Neuronal stem cell (in vitro differentiated cells): ENCODE measurements at regions not wholly inside any gene's neighbourhood (a gene's known extent, or its start where the extent isn't known, plus 50 kb on each side); places are given as distances from the start of the nearest gene placed in this dataset.

Experiments
- DNase-seq: peaks from one replicate; pipeline ENCODE4 v3.0.0-alpha.2; 2013; ENCODE audit warnings: low spot score
- H2AFZ ChIP-seq: one replicate; pipeline ENCODE4 v1.6.1; 2013; ENCODE audit warnings: mild to moderate bottlenecking, low read length, inconsistent platforms
- H2AK5ac ChIP-seq: 2 replicates; pipeline ENCODE4 v1.6.1; 2013; ENCODE audit warnings: low read depth, mild to moderate bottlenecking, inconsistent platforms, low read length, moderate library complexity, mixed read lengths
- H2BK120ac ChIP-seq: 2 replicates; pipeline ENCODE4 v1.6.1; 2013; ENCODE audit warnings: low read depth, mild to moderate bottlenecking, inconsistent platforms, low read length, moderate library complexity, mixed read lengths
- H2BK12ac ChIP-seq: one replicate; pipeline ENCODE4 v1.6.1; 2013; ENCODE audit warnings: low read length, inconsistent platforms
- H2BK15ac ChIP-seq: 2 replicates; pipeline ENCODE4 v1.6.1; 2013; ENCODE audit warnings: mild to moderate bottlenecking, low read length, inconsistent platforms, mixed read lengths
- H2BK5ac ChIP-seq: one replicate; pipeline ENCODE4 v1.6.1; 2013; ENCODE audit warnings: inconsistent platforms, mild to moderate bottlenecking, low read length, moderate library complexity
- H3K14ac ChIP-seq: one replicate; pipeline ENCODE4 v1.6.1; 2013; ENCODE audit warnings: low read length, inconsistent platforms
- H3K18ac ChIP-seq: 2 replicates; pipeline ENCODE4 v1.6.1; 2013; ENCODE audit warnings: low read length, inconsistent platforms
- H3K23ac ChIP-seq: 2 replicates; pipeline ENCODE4 v1.6.1; 2013; ENCODE audit warnings: low read depth, mild to moderate bottlenecking, mixed read lengths, low read length, inconsistent platforms; ENCODE audit not compliant: poor library complexity
- H3K27ac ChIP-seq: replicated peaks from 3 replicates; pipeline ENCODE4 v1.5.1; 2013; ENCODE audit warnings: low read length, inconsistent platforms
- H3K27me3 ChIP-seq, 3 experiments: 2 replicates each; pipeline ENCODE4 v1.6.1; 2013; ENCODE audit warnings: low read length in 3 of 3, mild to moderate bottlenecking in 2 of 3, inconsistent platforms in 1 of 3, low read depth in 1 of 3, mixed read lengths in 1 of 3, moderate library complexity in 1 of 3; ENCODE audit not compliant: control insufficient read depth in 3 of 3, insufficient read depth in 3 of 3
- H3K36me3 ChIP-seq, 2 donors: replicated peaks in 1 of 2; 2 replicates each; pipeline ENCODE4 v1.6.1; 2013; ENCODE audit warnings: low read length in 2 of 2; ENCODE audit not compliant: control insufficient read depth in 2 of 2, insufficient read depth in 2 of 2
- H3K4ac ChIP-seq: 2 replicates; pipeline ENCODE4 v1.6.1; 2013; ENCODE audit warnings: inconsistent platforms, mild to moderate bottlenecking, low read length, moderate library complexity
- H3K4me1 ChIP-seq, 2 donors: 1 replicate in 1 of 2; 2 replicates in 1 of 2; pipeline ENCODE4 v1.6.1; 2013; ENCODE audit warnings: low read length in 2 of 2, low read depth in 1 of 2; ENCODE audit not compliant: control insufficient read depth in 2 of 2, insufficient read depth in 1 of 2
- H3K4me2 ChIP-seq: one replicate; pipeline ENCODE4 v1.6.1; 2013; ENCODE audit warnings: mild to moderate bottlenecking, low read length, inconsistent platforms; ENCODE audit not compliant: insufficient read depth, poor library complexity, severe bottlenecking
- H3K4me3 ChIP-seq, 2 donors: 2 replicates each; pipeline ENCODE4 v1.5.1; 2013; ENCODE audit warnings: low read length in 2 of 2, mild to moderate bottlenecking in 2 of 2, inconsistent platforms in 1 of 2, moderate library complexity in 1 of 2
- H3K79me1 ChIP-seq: one replicate; pipeline ENCODE4 v1.6.1; 2013; ENCODE audit warnings: low read depth, mild to moderate bottlenecking, inconsistent platforms, low read length, moderate library complexity
- H3K9ac ChIP-seq: one replicate; pipeline ENCODE4 v1.6.1; 2013; ENCODE audit warnings: mild to moderate bottlenecking, low read depth, low read length, inconsistent platforms; ENCODE audit not compliant: poor library complexity
- H3K9me3 ChIP-seq, 2 donors: replicated peaks in 1 of 2; 2 replicates each; pipeline versions ENCODE3 to v1.6.1; 2013; ENCODE audit warnings: low read length in 2 of 2, mild to moderate bottlenecking in 2 of 2, inconsistent platforms in 1 of 2, low read depth in 1 of 2, mixed read lengths in 1 of 2, moderate library complexity in 1 of 2; ENCODE audit not compliant: control insufficient read depth in 2 of 2, insufficient read depth in 1 of 2
- H4K8ac ChIP-seq: one replicate; pipeline ENCODE4 v1.6.1; 2013; ENCODE audit warnings: low read depth, mild to moderate bottlenecking, inconsistent platforms, low read length, moderate library complexity
- H4K91ac ChIP-seq: one replicate; pipeline ENCODE4 v1.6.1; 2013; ENCODE audit warnings: low read length, low read depth, mild to moderate bottlenecking, inconsistent platforms; ENCODE audit not compliant: poor library complexity
- WGBS, 2 donors: extraction: QIAGEN DNeasy Blood & Tissue Kit; methylation state at CpG; one replicate each; pipeline ENCODE4 v1.1.7; 2013; ENCODE audit warnings: missing lambda C conversion rate in 2 of 2, mixed read lengths in 1 of 2; ENCODE audit not compliant: insufficient read length in 2 of 2, insufficient replicate concordance in 1 of 2; ENCODE audit errors: extremely low coverage in 2 of 2; 5-methylcytosine and 5-hydroxymethylcytosine counted together

DNA sequence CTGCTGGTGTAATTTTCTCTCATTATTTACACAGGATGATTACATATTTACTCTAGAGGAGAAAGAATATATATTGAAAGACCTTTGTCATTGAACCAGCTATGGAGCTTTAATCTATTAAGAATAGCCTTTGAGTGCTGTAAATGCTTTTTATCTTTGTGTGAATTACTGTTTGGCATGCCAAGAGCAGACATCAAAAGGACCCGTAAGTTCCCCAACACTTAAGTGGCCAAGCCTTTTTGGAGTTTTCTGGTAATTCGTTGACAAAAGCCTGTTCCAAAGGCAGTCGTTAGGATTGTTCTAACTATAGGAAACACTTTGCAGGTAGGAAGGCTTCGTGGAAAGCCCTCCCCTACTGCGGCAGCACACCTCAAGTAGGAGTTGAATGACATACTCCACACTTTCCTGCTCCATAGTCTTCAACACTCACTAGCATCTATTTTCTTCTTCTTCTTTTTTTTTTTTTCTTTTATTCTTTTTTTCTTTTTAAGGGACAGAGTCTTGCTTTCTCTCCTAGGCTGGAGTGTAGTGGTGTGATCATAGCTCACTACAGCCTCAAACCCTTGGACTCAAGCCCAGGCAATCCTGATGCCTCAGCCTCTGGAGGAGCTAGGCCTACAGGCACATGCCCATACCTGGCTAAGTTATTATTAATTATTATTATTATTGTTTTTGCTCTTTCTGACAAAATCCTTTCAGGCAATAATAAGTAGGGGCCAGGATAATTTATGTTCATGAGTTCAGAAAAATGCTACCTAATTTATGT lies 98.6 kb downstream of the SUCNR1 start:
- no peak overlapping the region for H3K9ac ChIP-seq

GRCh38 chr3:151974067-151974466 lies 100.6 kb downstream of the SUCNR1 start:
- Histone ChIP-seq H4K8ac (no peak overlapping the region), H2BK120ac (no peak overlapping the region), H3K27me3 (no peaks in the 10 kb centered on the region), H3K14ac (no peak overlapping the region), H3K27ac (no peak overlapping the region), H3K9me3 (no peaks in the 10 kb centered on the region), H3K79me1 (no peaks in the 10 kb centered on the region), H2AK5ac (no peak overlapping the region), H3K23ac (no peak overlapping the region), H3K36me3 (no peaks in the 10 kb centered on the region), H2BK15ac (no peak overlapping the region), H3K4me3 (no peak overlapping the region), H2BK12ac (no peak overlapping the region), H3K4me2 (no peak overlapping the region), H2AFZ (no peak overlapping the region), H3K18ac (no peak overlapping the region), H2BK5ac (no peak overlapping the region), H4K91ac (no peak overlapping the region), H3K9ac (no peak overlapping the region), H3K4me1 (peaks cover 0 to 3% of the 10 kb centered on the region in 2 donors), H3K4ac (no peak overlapping the region)
- no CpG with 5 or more reads among the region's 3 CpGs for WGBS, 2 donors
- DNase-seq, result no peak

More for the DNA sequence above, 98.6 kb downstream of the SUCNR1 start:
- no peak for DNase-seq
- WGBS, 2 donors, result no CpG with 5 or more reads among the region's 5 CpGs
- Histone ChIP-seq H3K79me1 (no peaks in the 10 kb centered on the region), H3K14ac (no peak overlapping the region), H3K18ac (no peak overlapping the region), H2BK12ac (no peak overlapping the region), H4K91ac (no peak overlapping the region), H3K4me1 (peaks cover 0 to 5% of the 10 kb centered on the region in 2 donors), H2AFZ (no peak overlapping the region), H2BK5ac (no peak overlapping the region), H3K27me3 (no peaks in the 10 kb centered on the region), H3K4me3 (no peak overlapping the region), H4K8ac (no peak overlapping the region), H3K36me3 (no peaks in the 10 kb centered on the region), H2BK120ac (no peak overlapping the region), H2BK15ac (no peak overlapping the region), H3K9me3 (no peaks in the 10 kb centered on the region), H3K4me2 (no peak overlapping the region), H3K4ac (no peak overlapping the region), H3K23ac (no peak overlapping the region), H2AK5ac (no peak overlapping the region), H3K27ac (no peak overlapping the region)

DNA sequence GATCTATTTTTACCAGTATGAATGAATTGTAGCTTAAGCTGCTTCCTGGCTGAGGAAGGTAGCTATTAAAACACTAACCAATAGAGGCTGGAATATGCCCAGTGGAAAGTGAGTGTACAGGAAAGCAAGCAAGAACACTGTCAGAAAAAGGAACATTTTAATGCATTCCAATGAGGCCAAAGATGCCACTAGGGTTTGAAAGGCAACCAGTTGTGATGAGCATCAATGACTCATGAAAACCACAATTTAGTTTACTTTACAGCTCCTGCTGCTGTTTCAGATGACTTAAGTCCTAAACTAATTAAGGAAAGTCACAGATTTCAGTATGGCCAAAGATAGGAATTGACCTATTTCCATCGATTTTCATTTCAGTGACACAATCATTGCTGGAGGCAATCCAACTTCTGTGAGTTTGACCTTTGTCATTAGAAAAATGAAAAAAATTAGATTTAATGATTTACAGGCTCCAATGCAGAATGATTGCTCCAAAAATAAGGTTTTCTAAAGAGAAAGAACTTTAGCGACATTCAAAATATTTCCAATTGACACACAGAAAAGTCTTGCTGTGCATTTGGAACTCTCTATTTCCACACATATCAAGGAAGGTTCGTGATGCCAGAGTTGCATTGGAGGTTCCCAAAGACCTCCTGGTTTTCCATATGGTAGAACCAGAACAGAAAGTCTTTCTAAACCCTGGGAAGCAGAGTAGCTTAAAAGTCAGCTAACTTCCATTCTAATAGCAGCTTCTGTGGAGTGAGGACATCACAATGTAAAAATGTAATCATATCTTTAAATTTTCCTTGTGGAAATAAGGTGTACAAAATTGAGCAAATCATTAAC lies 103.0 kb downstream of the SUCNR1 start:
- Histone ChIP-seq H3K4ac (no peak overlapping the region), H3K27ac (no peak overlapping the region)

DNA sequence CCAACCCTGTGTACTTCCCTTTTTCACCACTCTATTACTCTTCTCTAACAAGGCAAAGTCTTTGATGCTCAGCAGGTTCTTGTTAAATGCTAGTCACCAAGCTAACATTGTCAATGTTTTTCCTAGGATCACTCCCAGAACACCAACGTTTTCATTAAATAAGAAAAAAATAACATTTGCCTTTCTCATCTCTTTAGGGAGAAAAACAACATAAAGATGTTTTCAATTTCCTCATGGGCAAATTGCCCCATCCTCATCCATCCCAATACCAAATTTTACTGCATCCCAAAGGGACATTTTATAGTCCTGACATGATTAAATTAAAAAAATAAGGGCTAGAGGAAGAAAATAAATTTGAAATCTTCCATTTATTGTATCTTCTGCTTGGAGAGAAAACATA lies 106.5 kb downstream of the SUCNR1 start:
- Histone ChIP-seq H3K23ac (no peak overlapping the region), H2BK5ac (no peak overlapping the region), H3K9ac (no peak overlapping the region), H3K4me2 (no peak overlapping the region), H3K27me3 (no peaks in the 10 kb centered on the region), H2BK12ac (no peak overlapping the region), H3K14ac (no peak overlapping the region), H2BK120ac (no peak overlapping the region), H3K4me1 (no peaks in the 10 kb centered on the region), H3K9me3 (no peaks in the 10 kb centered on the region), H3K36me3 (no peaks in the 10 kb centered on the region), H3K4ac (no peak overlapping the region), H3K27ac (no peak overlapping the region), H4K8ac (no peak overlapping the region), H3K4me3 (no peak overlapping the region), H2AK5ac (no peak overlapping the region), H3K18ac (no peak overlapping the region), H2BK15ac (no peak overlapping the region), H4K91ac (no peak overlapping the region), H2AFZ (no peak overlapping the region), H3K79me1 (no peaks in the 10 kb centered on the region)
- WGBS, 2 donors, result no CpG with 5 or more reads among the region's 1 CpG
- no peak for DNase-seq

More for the DNA sequence above, 103.0 kb downstream of the SUCNR1 start:
- Histone ChIP-seq H3K36me3 (no peaks in the 10 kb centered on the region), H3K79me1 (no peaks in the 10 kb centered on the region), H2BK120ac (no peak overlapping the region), H2BK5ac (no peak overlapping the region), H3K9ac (no peak overlapping the region), H3K4me2 (no peak overlapping the region), H3K27me3 (no peaks in the 10 kb centered on the region), H3K4me3 (no peak overlapping the region), H3K4me1 (no peaks in the 10 kb centered on the region), H3K9me3 (no peaks in the 10 kb centered on the region), H4K91ac (no peak overlapping the region), H3K23ac (no peak overlapping the region), H2AK5ac (no peak overlapping the region), H2BK15ac (no peak overlapping the region), H3K18ac (no peak overlapping the region), H2AFZ (no peak overlapping the region), H2BK12ac (no peak overlapping the region), H3K14ac (no peak overlapping the region), H4K8ac (no peak overlapping the region)
- DNase-seq, result no peak
- WGBS, 2 donors, result no CpG with 5 or more reads among the region's 3 CpGs
